DMS 273 (cell line): ENCODE measurements at regions not wholly inside any gene's neighbourhood (a gene's known extent, or its start where the extent isn't known, plus 50 kb on each side); places are given as distances from the start of the nearest gene placed in this dataset.

Experiments
- DNase-seq: peaks from one replicate; lab custom pipeline; 2025; ENCODE audit not compliant: unreplicated experiment; lab: John Stamatoyannopoulos, UW

DNA sequence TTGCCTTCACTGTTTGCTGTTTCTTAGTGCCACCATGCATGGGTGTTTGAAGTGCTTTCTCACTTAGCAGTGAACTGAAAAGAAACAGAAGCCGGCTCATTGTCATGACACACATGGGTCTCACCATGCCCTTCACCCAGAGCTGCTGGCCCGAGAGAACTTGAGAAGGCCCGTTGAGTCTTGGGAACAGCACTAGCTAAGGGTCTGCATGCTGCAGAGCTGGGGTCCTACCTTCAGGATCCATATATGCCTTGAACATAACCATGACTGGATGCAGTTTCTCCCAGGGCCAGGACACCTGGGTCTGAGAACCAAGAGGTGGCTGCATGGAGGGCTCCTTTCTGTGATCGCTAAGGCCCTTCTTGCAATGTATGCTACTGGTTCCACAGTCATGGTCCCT lies 245.5 kb upstream of the HS6ST1 start:
- no peak for DNase-seq

DNA sequence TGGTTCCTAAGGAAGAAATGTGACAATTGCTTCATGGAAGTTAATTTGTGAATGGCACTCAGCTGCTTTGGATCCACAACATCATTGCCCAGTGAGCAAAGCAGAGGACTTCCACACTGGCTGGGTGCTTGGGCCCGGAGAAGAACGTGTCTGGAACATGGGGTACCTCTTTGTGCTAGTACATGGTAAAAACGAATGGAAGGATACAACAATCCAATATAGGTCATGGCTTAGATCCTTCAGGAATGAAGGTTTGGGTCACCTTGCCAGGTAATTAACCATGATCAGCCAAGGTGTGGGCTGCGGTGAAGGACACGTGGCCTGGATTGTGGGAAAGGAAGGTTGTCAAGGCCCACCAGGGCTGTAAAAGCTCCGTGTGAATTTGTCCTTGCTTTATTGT lies 245.9 kb upstream of the HS6ST1 start:
- DNase-seq = no peak

DNA sequence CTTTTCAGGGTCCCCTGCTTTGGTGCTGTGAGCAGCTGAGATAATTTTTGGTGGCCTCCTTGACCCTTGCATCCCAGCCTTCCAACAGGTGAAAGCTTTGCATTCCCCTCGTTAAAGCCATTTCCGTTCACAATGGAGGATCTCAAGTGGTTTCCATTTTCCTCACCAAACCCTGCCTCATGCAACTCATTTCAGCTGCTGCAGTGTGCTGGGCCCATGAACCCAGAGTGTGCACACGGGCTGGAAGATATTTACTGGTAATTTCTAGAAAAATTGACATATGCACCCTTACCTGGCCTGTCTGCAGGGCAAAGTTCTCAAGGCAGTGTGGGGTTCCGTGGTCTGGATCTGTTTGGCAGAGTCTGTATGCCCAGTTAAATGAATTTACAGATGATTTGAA lies 246.8 kb upstream of the HS6ST1 start:
- no peak for DNase-seq

DNA sequence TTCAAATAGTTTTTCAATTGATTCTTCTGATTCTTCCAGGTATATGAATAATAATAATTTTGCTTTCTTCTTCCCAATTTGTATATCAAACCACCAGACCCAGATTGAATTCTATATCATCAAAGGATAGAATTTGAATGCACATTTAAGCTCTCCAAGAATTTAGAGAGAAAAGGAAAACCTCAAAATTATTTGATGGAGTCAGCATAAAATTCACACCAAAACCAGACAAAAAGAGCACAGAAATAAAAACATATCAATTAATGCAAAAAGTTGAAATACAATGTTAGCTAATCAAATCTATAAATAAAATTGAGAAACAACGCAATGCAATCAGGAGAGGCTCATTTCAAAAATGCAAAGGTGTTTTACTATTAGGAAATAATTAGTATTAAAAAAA lies 248.0 kb upstream of the HS6ST1 start:
- DNase-seq = no peak

GRCh38 chr2:128568106-128568505 lies 249.4 kb upstream of the HS6ST1 start:
- DNase-seq = no peak

GRCh38 chr2:128573116-128573515 lies 254.4 kb upstream of the HS6ST1 start:
- DNase-seq = no peak

DNA sequence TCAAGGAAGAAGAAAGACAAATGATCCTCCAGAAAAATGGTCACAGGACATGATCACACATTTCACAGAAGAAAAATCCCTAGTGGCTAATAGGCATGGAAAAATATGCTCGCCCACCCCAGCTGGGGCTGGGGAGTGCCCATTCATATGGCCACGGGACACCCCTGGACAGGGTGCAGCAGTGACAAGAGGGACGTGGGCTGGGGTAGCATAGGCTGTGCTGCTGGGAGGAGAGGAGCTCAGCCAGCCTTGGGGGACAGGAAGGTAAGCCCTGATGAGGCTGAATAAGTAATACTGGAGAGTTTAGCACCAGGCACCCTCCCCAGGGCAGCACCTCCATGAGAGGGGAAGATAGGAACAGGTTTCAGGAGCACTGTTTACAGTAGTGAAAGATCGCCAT lies 254.9 kb upstream of the HS6ST1 start:
- no peak for DNase-seq

DNA sequence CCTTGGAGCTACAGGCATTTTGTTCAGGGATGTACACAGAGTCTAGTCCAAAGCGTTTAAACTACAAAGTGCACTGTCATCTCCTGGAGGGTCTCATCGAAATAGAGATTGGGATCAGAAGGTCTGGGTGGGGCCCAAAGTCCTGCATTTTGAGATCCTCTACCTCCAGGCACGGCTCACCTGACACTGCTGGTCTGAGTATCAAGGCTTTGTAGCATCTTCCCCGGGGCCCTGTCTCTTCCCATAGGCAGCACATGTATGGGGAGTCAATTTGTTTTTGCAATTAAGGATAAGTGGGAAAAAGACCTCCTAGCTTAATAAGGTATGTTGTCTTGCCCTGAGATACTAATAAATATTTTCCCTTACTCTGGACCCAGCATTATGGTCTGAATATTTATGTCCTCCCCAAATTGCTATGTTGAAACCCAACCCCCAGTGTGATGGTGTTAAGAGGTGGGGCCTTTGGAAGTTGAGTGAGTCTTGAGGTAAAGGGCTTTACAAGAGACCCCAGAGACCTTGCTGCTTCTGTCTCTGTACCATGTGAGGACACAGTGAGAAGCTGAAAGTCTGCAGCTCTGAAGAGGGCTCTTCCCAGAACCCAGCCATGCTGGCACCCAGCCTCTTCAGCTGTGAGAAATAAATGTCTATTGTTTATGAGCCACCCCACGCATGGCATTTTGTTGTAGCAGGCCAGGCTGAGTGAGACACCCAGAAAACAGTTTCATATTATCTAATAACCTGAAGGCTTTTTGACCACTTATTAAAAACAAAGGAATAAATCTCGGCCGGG lies 258.7 kb upstream of the HS6ST1 start:
- DNase-seq = no peak

DNA sequence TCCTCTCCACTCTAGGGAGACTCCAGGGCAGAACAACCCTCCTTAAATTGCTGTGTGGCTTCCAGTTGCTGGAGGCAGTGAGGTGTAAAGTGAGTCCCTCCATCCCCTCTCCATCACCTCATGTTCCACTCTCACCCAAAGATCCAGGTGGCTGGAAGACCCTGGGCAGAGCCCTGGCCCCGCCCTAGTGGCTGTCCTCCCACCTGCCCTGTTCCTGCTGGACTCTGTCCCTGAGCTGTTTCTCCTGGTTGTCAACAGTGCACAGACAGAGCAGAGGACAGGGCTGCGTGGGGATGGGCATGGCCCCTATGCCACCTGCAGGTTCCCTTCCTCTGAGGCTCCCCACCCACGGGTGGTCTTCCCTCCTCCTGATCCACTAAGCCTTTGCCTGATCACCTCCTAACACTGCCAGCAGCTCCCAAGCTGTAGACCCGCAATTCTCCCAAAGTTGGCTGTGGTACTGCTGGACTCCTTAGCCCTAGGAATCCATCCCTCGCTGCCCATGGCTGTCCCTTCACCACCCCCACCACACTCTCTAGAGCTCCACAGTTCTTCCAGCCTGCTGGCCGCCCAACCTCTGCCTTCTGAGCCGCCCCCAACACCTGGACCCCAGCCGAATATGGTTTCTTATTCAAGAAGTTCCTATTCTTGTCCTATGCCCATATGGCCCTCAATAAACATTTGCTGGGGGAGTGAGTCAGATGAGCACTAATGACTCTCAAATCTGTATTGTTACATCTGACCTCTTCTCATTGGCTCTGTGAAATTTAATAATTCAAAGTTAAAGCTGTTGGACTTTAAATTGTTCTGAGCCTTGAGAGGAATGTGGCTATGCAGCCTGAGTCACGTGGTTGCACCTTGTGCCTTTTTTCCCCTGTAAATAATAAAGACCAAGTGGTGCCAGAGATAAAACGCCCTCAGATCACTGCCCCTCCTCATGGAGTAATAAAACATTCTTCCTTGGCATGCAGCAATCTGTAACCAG lies 260.0 kb upstream of the HS6ST1 start:
- peak; percentile 71 for DNase-seq

DNA sequence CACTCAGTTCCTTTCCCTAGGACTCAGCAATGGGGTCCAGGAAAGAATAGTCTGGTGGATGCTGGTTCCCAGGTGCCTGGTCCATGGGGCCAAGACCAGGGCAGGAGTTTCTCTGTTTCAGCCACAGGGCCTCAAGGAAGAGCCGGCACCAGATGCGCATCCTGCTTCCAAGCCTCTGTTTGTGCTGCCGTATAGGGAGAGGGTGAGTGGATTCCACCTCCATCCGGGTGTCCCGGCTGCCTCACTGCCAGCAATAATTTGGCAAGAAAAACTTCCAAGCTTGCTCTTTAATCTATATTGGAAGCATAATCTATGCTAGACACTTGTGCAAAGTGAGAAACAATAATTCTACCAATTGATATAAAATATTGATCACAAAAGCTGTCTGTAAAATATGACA lies 261.2 kb upstream of the HS6ST1 start:
- DNase-seq = no peak

GRCh38 chr2:128580988-128581848 lies 262.6 kb upstream of the HS6ST1 start:
- DNase-seq = no peak

GRCh38 chr2:128581849-128582244 lies 263.2 kb upstream of the HS6ST1 start:
- no peak for DNase-seq

DNA sequence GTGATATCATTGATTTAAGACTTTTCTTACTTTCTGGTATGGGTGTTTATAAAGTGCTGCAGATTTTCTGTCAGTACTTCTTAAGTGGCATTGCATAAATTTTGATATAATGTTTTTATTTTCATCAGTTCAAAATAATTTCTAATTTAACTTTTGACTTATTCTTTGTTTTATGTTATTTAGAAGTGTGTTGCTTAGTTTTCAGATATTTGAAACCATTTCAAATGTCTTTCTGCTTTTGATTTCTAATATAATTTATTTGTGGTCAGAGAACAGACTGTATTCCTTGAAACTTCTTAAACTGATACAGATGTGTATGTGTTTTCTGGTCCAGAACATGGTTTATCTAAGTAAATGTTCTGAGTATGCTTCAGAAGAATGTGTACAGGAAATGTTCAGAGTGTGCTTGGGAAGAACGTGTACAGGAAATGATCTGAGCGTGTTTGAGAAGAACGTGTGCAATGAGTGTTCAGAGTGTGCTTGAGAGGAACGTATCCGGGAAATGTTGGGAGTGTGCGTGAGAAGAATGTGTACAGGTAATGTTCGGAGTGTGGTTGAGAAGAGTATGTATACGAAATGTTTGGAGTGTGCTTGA lies 265.7 kb upstream of the HS6ST1 start:
- DNase-seq = no peak

- DNase-seq = no peak
Observed at GRCh38 chr2:128585706-128586105, 267.0 kb upstream of the HS6ST1 start.

- no peak for DNase-seq
Observed at GRCh38 chr2:128589681-128590080, 271.0 kb upstream of the HS6ST1 start.

GRCh38 chr2:128590309-128591021 lies 271.8 kb upstream of the HS6ST1 start:
- no peak for DNase-seq

DNA sequence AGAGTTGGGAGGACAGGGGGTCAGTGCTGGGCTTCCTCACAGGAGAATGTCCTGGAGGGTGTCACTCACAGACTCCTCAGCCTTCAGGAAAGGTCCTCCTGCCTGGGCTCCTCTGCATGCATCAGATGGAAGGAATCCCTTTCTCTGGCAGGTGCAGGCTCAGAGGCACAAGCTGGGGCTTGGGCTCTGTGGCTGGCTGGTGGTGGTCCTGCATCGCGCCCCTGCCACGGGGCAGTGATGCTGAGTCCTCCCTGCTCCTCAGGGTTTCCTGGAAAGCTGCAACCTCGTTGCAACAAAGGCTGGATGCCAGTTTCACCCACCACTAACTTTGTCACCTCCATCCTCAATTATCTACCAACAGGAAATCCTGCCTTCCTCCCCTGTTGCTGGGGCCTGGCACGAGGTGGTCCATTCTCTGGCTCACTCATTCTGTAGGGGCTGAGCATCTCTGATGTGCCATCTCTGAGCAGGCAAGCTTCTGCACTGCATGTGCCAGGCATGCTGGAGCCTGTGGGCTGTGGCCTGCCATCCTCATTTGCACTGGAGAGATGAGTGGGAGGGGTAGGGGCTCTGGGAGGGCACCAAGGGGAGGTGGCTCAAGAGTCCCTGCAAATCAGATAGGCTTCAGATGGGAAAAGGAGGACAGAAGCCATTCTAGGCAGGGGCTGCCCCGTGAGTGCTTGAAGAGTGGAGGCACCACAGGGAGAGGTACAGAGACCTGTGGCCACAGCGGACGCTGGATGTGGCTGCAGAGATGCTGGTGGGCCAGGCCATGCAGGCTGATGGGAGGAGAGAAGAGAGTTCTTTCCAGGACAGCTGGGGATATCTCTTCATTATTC lies 272.6 kb upstream of the HS6ST1 start:
- DNase-seq = no peak

- no peak for DNase-seq
Observed at GRCh38 chr2:128591861-128592822, 273.5 kb upstream of the HS6ST1 start.
